ENCODE measurements at regions not wholly inside any gene's neighbourhood (a gene's known extent, or its start where the extent isn't known, plus 50 kb on each side); places are given as distances from the start of the nearest gene placed in this dataset.

GRCh38 chr9:110103257-110103656, 104.7 kb downstream of the C9orf152 start:
- no peak for DNase-seq

- DNase-seq: no peak
Measured at GRCh38 chr9:110104261-110104809, 103.6 kb downstream of the C9orf152 start.

- DNase-seq: no peak
Measured at GRCh38 chr9:110105107-110105506, 102.9 kb downstream of the C9orf152 start.

GRCh38 chr9:110106661-110107060, 101.3 kb downstream of the C9orf152 start:
- DNase-seq: no peak

GRCh38 chr9:110109333-110110092, 98.4 kb downstream of the C9orf152 start:
- DNase-seq: no peak

GRCh38 chr9:110110154-110110553, 97.8 kb downstream of the C9orf152 start:
- DNase-seq: no peak

- DNase-seq: no peak
Measured at GRCh38 chr9:110111868-110112267, 96.1 kb downstream of the C9orf152 start.

- DNase-seq: no peak
Measured at GRCh38 chr9:110112792-110113191, 95.2 kb downstream of the C9orf152 start.

- no peak for DNase-seq
Measured at GRCh38 chr9:110114086-110114858, 93.7 kb downstream of the C9orf152 start.

- DNase-seq: no peak
Measured at GRCh38 chr9:110114859-110115201, 93.1 kb downstream of the C9orf152 start.

- DNase-seq: no peak
Measured at GRCh38 chr9:110115341-110115820, 92.6 kb downstream of the C9orf152 start.

- DNase-seq: no peak
Measured at GRCh38 chr9:110115826-110116542, 92.0 kb downstream of the C9orf152 start.

- no peak for DNase-seq
Measured at GRCh38 chr9:110116543-110116885, 91.4 kb downstream of the C9orf152 start.

- DNase-seq: no peak
Measured at GRCh38 chr9:110121170-110121569, 86.8 kb downstream of the C9orf152 start.

GRCh38 chr9:110123341-110124095, 84.4 kb downstream of the C9orf152 start:
- DNase-seq: no peak

- DNase-seq: no peak
Measured at GRCh38 chr9:110124439-110124838, 83.5 kb downstream of the C9orf152 start.

- no peak for DNase-seq
Measured at GRCh38 chr9:110125207-110125751, 82.7 kb downstream of the C9orf152 start.

- no peak for DNase-seq
Measured at GRCh38 chr9:110125763-110126351, 82.1 kb downstream of the C9orf152 start.

GRCh38 chr9:110126499-110126941, 81.4 kb downstream of the C9orf152 start:
- no peak for DNase-seq

- no peak for DNase-seq
Measured at GRCh38 chr9:110126986-110127864, 80.7 kb downstream of the C9orf152 start.
